ENCODE measurements at regions not wholly inside any gene's neighbourhood (a gene's known extent, or its start where the extent isn't known, plus 50 kb on each side); places are given as distances from the start of the nearest gene placed in this dataset.

DNA sequence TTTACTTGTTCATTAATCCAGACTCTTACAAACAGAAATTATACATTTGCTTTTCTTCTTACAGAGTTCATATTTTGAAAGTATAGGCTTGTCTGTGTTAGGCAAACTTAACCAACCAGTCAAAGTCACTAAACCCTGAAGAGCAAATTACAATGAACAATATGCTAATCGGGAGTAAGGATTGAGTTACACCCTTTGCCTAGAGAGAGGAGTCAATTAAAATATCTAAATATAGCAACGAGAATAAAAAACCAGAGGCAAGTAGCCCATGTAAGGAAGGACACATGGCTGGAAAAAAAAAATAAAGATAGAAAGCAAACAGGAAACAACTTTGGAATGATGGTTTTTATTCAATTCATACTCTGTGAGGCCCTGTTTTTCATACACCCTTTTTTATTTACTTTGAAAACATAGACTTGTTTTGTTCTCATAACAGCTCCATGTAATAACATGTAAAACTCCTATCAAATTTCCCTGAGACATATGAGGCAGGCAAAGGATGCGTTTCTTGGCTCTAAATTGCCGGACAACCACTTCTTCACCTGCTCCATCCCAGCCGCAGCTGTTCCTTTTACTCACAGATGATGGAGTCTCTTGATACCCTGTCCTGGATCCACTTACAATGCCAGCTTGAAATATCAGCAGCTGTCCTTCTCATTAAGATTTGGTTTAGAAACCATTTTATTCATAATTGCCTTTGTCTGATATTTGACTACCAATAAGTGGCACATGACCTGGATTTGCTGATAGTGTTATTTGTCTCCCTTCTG lies 767.7 kb upstream of the GCFC2 start:
- DNase-seq (ENCODE audit: low read depth) = no peak
- in situ Hi-C loops (cut with HindIII; ENCODE audit: low pct_unique_long_range_greater_than_20kb, low sequenced_read_pairs) = no loop called here

DNA sequence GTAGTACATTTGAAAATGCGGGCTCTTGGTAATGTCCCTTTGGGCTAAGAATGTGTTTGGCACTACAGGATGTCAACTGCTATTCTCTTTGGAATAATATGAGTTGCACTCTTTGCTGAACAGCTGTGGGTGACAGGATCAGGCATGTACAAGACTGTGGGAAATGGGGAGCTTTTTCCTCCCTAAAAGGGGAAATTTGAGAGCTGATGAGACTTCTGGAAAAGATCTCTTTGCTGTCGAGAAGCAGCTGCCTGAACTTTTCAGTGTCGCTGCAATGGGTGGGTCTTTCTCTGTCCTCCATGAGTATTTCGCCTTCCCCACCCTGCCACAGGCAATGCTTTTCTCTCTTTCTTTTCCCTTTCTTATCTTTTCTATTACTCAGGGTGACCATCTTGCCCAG lies 762.2 kb upstream of the GCFC2 start:
- DNase-seq (ENCODE audit: low read depth) = no peak
- in situ Hi-C loops (cut with HindIII; ENCODE audit: low pct_unique_long_range_greater_than_20kb, low sequenced_read_pairs) = no loop called here

- in situ Hi-C loops (cut with HindIII; ENCODE audit: low pct_unique_long_range_greater_than_20kb, low sequenced_read_pairs) = no loop called here
- no peak for DNase-seq (ENCODE audit: low read depth)
These were observed 758.4 kb upstream of the GCFC2 start for GRCh38 chr2:76469066-76469465.

DNA sequence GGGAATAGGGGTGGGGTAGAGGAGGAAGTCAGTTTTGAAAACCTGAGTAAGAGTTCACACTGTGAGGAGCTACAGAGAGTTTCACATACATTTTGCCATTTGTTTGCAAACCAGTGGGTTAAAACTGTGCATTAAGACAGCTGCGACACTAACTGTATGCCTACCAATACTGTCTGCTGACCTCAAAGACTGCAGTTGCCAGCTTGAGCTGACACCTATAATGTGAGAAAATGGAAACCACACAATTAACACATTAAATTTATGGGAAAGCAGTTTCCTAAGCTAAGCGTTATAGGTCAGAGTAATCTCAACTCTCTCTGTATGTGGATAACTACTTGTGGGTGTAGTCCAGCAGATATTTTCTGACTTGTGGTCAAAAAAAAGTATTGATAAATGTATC lies 756.6 kb upstream of the GCFC2 start:
- in situ Hi-C loops (cut with HindIII; ENCODE audit: low pct_unique_long_range_greater_than_20kb, low sequenced_read_pairs) = no loop called here
- no peak for DNase-seq (ENCODE audit: low read depth)

- in situ Hi-C loops (cut with HindIII; ENCODE audit: low pct_unique_long_range_greater_than_20kb, low sequenced_read_pairs) = no loop called here
- DNase-seq (ENCODE audit: low read depth) = no peak
These were observed 753.6 kb upstream of the GCFC2 start for GRCh38 chr2:76464310-76464709.

- DNase-seq (ENCODE audit: low read depth) = no peak
- in situ Hi-C loops (cut with HindIII; ENCODE audit: low pct_unique_long_range_greater_than_20kb, low sequenced_read_pairs) = no loop called here
These were observed 750.7 kb upstream of the GCFC2 start for GRCh38 chr2:76461431-76461830.

GRCh38 chr2:76455910-76456309 lies 745.2 kb upstream of the GCFC2 start:
- in situ Hi-C loops (cut with HindIII; ENCODE audit: low pct_unique_long_range_greater_than_20kb, low sequenced_read_pairs) = no loop called here
- no peak for DNase-seq (ENCODE audit: low read depth)

DNA sequence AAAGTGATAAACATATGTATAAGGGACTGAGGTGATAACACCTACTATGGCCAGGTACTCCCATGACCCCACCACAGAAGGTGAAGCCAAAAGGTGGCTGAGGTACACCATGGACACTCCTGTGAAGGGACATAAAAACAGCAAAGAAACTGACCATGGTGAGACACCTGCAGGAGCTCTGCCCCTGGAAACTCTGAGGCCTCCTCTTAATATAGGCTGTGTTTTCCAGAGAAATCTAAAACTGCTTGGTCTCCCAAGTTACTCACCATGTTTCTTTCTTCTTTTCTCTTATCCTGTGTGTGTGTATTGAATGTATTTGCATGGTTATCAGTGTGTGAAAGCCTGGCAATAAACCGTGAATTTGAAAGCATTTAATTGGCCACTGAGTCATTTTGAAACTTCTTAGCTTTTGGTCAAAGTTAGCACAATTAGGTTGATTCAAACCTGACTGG lies 739.3 kb upstream of the GCFC2 start:
- DNase-seq (ENCODE audit: low read depth) = no peak
- in situ Hi-C loops (cut with HindIII; ENCODE audit: low pct_unique_long_range_greater_than_20kb, low sequenced_read_pairs) = no loop called here

DNA sequence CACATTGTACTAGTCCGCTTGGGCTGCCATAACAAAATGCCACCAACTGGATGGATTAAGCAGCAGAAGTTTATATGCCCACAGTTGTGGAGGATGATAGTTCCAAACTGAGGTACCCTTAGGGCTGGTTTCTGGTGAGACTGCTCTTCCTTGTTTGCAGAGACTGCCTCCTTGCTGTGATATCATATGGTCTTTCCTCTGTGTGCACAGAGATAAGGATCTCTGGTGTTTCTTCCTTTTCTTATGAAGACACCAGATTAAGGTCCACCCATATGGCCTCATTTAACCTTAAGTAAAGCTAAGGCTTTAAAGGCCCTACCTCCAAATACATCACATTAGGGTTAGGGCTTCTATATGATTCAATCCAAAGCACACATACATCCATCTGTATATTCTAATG lies 738.2 kb upstream of the GCFC2 start:
- in situ Hi-C loops (cut with HindIII; ENCODE audit: low pct_unique_long_range_greater_than_20kb, low sequenced_read_pairs) = no loop called here
- no peak for DNase-seq (ENCODE audit: low read depth)

DNA sequence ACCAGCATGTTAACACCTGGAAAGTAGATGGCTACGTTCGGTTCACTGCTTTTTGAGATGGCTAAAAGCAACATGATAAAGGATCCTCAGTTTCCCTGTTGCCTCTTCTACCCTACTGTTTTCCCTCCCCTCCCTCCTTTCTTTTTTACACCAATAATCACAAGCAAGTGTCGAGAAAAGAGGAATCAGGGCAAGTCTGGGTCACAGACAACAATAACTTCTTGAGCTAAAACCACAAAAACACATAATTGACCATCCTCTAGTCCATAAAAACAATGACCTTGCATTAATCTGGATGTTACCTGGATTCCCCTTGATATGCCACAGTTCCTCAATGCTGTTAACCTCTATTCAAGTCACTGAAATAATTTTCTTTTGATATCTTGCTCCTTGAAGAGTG lies 736.6 kb upstream of the GCFC2 start:
- DNase-seq (ENCODE audit: low read depth) = no peak
- in situ Hi-C loops (cut with HindIII; ENCODE audit: low pct_unique_long_range_greater_than_20kb, low sequenced_read_pairs) = no loop called here

DNA sequence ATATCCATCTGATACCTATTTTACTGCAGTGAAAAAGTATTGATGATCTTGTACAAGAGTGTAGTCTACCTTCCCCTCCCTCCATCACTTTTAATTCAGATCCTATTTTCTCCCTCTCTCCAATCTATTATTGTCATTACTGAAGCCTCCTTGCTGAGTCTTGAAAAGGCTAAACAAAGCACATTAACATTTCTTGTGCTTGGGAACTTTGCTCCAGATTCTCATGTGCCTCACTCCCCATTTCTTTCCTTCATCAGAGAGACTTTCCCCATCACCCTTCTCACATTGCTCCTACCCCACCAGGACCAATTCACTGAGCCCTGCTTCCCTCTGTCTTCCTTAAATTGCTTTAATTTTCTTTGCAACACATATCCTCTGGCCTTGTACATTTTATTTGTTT lies 736.2 kb upstream of the GCFC2 start:
- no peak for DNase-seq (ENCODE audit: low read depth)
- in situ Hi-C loops (cut with HindIII; ENCODE audit: low pct_unique_long_range_greater_than_20kb, low sequenced_read_pairs) = no loop called here

GRCh38 chr2:76445880-76446279 lies 735.2 kb upstream of the GCFC2 start:
- no peak for DNase-seq (ENCODE audit: low read depth)
- in situ Hi-C loops (cut with HindIII; ENCODE audit: low pct_unique_long_range_greater_than_20kb, low sequenced_read_pairs) = no loop called here

DNA sequence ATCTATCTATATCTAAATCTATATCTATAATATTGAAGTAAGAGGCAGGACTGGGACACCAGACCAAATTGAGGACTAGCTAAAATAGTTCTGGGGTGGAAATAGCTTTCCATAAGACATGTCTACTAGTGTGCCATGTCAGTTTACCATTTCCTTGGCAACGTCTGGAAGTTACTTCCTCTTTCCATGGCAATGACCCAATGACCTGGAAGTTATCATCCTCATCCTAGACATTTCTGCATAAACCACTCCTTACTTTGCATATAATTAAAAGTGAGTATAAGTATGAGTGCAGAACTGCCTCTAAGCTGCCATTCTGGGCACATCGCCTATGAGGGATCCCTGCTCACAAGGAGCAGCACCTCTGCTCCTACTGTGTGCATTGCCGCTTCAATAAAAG lies 734.0 kb upstream of the GCFC2 start:
- DNase-seq (ENCODE audit: low read depth) = no peak
- in situ Hi-C loops (cut with HindIII; ENCODE audit: low pct_unique_long_range_greater_than_20kb, low sequenced_read_pairs) = no loop called here

GRCh38 chr2:76437564-76437963 lies 726.8 kb upstream of the GCFC2 start:
- in situ Hi-C loops (cut with HindIII; ENCODE audit: low pct_unique_long_range_greater_than_20kb, low sequenced_read_pairs) = no loop called here
- no peak for DNase-seq (ENCODE audit: low read depth)

- in situ Hi-C loops (cut with HindIII; ENCODE audit: low pct_unique_long_range_greater_than_20kb, low sequenced_read_pairs) = no loop called here
These were observed 718.7 kb upstream of the GCFC2 start for GRCh38 chr2:76429374-76429773.

DNA sequence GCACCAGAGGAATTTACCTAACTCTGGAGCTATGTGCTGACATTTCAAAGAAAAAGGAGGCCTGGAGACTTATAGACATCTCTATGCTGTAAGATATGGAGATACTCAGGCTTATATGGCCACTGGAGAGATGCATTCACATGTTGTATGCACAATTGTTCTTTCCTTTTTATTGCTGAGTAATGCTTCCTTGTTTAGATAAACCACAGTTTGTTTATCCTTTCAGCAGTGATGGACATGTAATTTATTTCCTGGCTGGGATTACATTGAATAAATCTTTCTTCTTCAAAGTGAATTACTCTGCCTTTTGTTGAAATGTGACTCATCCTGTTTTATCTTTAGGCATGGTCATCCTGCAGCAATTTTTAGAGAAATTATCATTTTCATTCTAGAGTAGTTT lies 716.7 kb upstream of the GCFC2 start:
- in situ Hi-C loops (cut with HindIII; ENCODE audit: low pct_unique_long_range_greater_than_20kb, low sequenced_read_pairs) = no loop called here
- peak; percentile 6 for DNase-seq (ENCODE audit: low read depth)

More at GRCh38 chr2:76429374-76429773, 718.7 kb upstream of the GCFC2 start:
- no peak for DNase-seq (ENCODE audit: low read depth)

DNA sequence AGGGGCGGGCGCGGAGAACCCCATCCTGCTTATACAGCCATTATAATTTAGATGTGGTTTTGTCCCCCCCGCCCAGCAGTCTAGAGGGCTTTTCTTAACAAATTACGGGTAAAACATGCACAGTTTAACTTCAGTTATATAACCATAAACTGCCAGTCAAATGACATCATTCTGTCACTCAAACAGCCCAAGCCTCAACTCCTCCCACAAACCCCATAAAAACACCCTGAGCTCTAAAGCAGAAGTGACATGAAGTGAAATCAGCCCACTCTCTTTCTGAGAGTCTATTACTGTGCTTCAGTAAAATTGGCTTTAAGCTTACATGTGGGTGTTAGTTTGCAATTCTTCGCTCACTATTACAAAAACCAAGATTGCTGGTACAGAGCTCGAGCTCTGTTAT lies 705.1 kb upstream of the GCFC2 start:
- in situ Hi-C loops (cut with HindIII; ENCODE audit: low pct_unique_long_range_greater_than_20kb, low sequenced_read_pairs) = no loop called here
- no peak for DNase-seq (ENCODE audit: low read depth)

- in situ Hi-C loops (cut with HindIII; ENCODE audit: low pct_unique_long_range_greater_than_20kb, low sequenced_read_pairs) = no loop called here
- no peak for DNase-seq (ENCODE audit: low read depth)
These were observed 702.7 kb upstream of the GCFC2 start for GRCh38 chr2:76413436-76413835.

- DNase-seq (ENCODE audit: low read depth) = no peak
- in situ Hi-C loops (cut with HindIII; ENCODE audit: low pct_unique_long_range_greater_than_20kb, low sequenced_read_pairs) = no loop called here
These were observed 695.6 kb upstream of the GCFC2 start for GRCh38 chr2:76406134-76406855.

DNA sequence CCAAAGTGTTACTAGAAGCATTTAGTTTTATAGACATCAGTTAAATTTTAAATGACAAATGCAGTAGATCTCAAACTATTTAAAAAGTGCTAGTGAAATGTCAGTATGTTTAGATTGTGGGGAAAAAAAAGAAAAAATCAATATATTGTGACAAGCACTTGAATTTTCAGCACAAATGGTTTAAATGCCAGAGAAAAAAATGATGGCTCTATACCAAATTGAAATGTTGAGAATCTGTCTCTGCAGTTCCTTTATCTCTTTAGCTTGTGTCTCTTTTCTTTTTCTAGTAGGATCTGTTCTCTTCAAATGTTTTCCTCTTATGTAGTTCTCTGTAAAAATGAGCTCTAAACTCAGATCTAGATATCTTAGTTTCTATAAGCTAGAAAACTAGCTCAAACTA lies 682.6 kb upstream of the GCFC2 start:
- in situ Hi-C loops (cut with HindIII; ENCODE audit: low pct_unique_long_range_greater_than_20kb, low sequenced_read_pairs) = no loop called here

More for the DNA sequence above, 682.6 kb upstream of the GCFC2 start:
- DNase-seq (ENCODE audit: low read depth) = no peak

All from Caki2 (cell line).